DOHH2 (cell line): ENCODE measurements at regions not wholly inside any gene's neighbourhood (a gene's known extent, or its start where the extent isn't known, plus 50 kb on each side); places are given as distances from the start of the nearest gene placed in this dataset.

Experiments
- H3F3A ChIP-seq: fragments of 200-600 bp; sonication (generic), shearing (Covaris generic); 2 replicates; pipeline ENCODE4 v1.6.0; 2016; ENCODE audit warnings: antibody characterized with exemption, mild to moderate bottlenecking; ENCODE audit not compliant: control insufficient read depth, insufficient read depth
- H3K27ac ChIP-seq: fragments of 200-600 bp; sonication (generic); 2 replicates; pipeline ENCODE4 v1.5.1; 2014; ENCODE audit warnings: low read depth, mild to moderate bottlenecking, low read length, moderate library complexity
- H3K27me3 ChIP-seq: fragments of 200-600 bp; sonication (generic); 2 replicates; pipeline ENCODE4 v1.6.1; 2014; ENCODE audit warnings: mild to moderate bottlenecking, low read length, mixed read lengths; ENCODE audit not compliant: control insufficient read depth
- H3K36me3 ChIP-seq: fragments of 200-600 bp; sonication (generic); 2 replicates; pipeline ENCODE4 v1.6.1; 2014; ENCODE audit warnings: mild to moderate bottlenecking, low read length, moderate library complexity, mixed read lengths; ENCODE audit not compliant: control insufficient read depth
- H3K4me1 ChIP-seq: fragments of 200-600 bp; sonication (generic); 2 replicates; pipeline ENCODE4 v1.6.1; 2014; ENCODE audit warnings: mild to moderate bottlenecking, low read length, mixed read lengths; ENCODE audit not compliant: control insufficient read depth
- H3K4me2 ChIP-seq: fragments of 200-600 bp; sonication (generic); 2 replicates; pipeline ENCODE4 v1.6.0; 2014; ENCODE audit warnings: mild to moderate bottlenecking, low read length, moderate library complexity
- H3K4me3 ChIP-seq: fragments of 200-600 bp; sonication (generic); 2 replicates; pipeline ENCODE4 v1.5.1; 2014; ENCODE audit warnings: mild to moderate bottlenecking, low read length, mixed read lengths
- H3K79me2 ChIP-seq: fragments of 200-600 bp; sonication (generic); 2 replicates; pipeline ENCODE4 v1.6.1; 2014; ENCODE audit warnings: mild to moderate bottlenecking, low read length, mixed read lengths; ENCODE audit not compliant: control insufficient read depth
- H3K9me2 ChIP-seq: fragments of 200-600 bp; sonication (generic); replicated peaks from 2 replicates; pipeline ENCODE4 v1.6.1; 2014; ENCODE audit warnings: mild to moderate bottlenecking, low read length, mixed read lengths; ENCODE audit not compliant: control insufficient read depth
- H3K9me3 ChIP-seq: fragments of 200-600 bp; sonication (generic); 2 replicates; pipeline ENCODE4 v1.6.1; 2014; ENCODE audit warnings: antibody characterized with exemption, low read length, mixed read lengths; ENCODE audit not compliant: control insufficient read depth, insufficient read depth
- H4K20me1 ChIP-seq: fragments of 200-600 bp; sonication (generic); 2 replicates; pipeline ENCODE4 v1.6.0; 2014; ENCODE audit warnings: low read depth, mild to moderate bottlenecking, antibody characterized with exemption, low read length, moderate library complexity; ENCODE audit not compliant: control insufficient read depth, insufficient read depth
- CTCF ChIP-seq: fragments of 200-600 bp; sonication (generic); IDR thresholded peaks from one replicate; pipeline ENCODE4 v1.5.1; 2014; ENCODE audit warnings: antibody characterized with exemption, mild to moderate bottlenecking, low read depth, low read length; ENCODE audit not compliant: poor library complexity, severe bottlenecking
- EZH2phosphoT487 ChIP-seq: fragments of 200-600 bp; sonication (generic); IDR thresholded peaks from 2 replicates; pipeline ENCODE4 v1.6.1; 2017; ENCODE audit warnings: borderline replicate concordance, mild to moderate bottlenecking, antibody characterized with exemption, low read length, moderate library complexity, mixed read lengths

- Histone ChIP-seq H3K4me3 (no peak overlapping the region), H3K9me3 (no peaks in the 10 kb centered on the region), H3K79me2 (no peaks in the 10 kb centered on the region), H3K4me1 (no peaks in the 10 kb centered on the region), H3K4me2 (no peak overlapping the region), H3K9me2 (no peaks in the 10 kb centered on the region), H3K27ac (no peak overlapping the region), H4K20me1 (no peaks in the 10 kb centered on the region), H3K36me3 (no peaks in the 10 kb centered on the region), H3F3A (no peaks in the 10 kb centered on the region), H3K27me3 (peaks cover 7% of the 10 kb centered on the region)
- no peak for TF ChIP-seq CTCF
- TF ChIP-seq EZH2phosphoT487, result no peak
These were observed 156.1 kb downstream of the LARP7 start for GRCh38 chr4:112793033-112793432.

- Histone ChIP-seq H3K36me3 (no peaks in the 10 kb centered on the region), H3K27me3 (no peaks in the 10 kb centered on the region), H3F3A (no peaks in the 10 kb centered on the region), H3K9me3 (no peaks in the 10 kb centered on the region), H3K4me1 (no peaks in the 10 kb centered on the region), H4K20me1 (no peaks in the 10 kb centered on the region), H3K4me3 (no peak overlapping the region), H3K27ac (no peak overlapping the region), H3K9me2 (no peaks in the 10 kb centered on the region), H3K4me2 (no peak overlapping the region), H3K79me2 (no peaks in the 10 kb centered on the region)
- TF ChIP-seq CTCF (no peak), EZH2phosphoT487 (no peak)
These were observed 163.1 kb downstream of the LARP7 start for GRCh38 chr4:112800001-112800400.

- Histone ChIP-seq H3K9me3 (no peaks in the 10 kb centered on the region), H3K4me2 (no peak overlapping the region), H4K20me1 (no peaks in the 10 kb centered on the region), H3K4me1 (no peaks in the 10 kb centered on the region), H3K27me3 (no peaks in the 10 kb centered on the region), H3F3A (no peaks in the 10 kb centered on the region), H3K79me2 (no peaks in the 10 kb centered on the region), H3K27ac (no peak overlapping the region), H3K9me2 (no peaks in the 10 kb centered on the region), H3K36me3 (no peaks in the 10 kb centered on the region), H3K4me3 (no peak overlapping the region)
- no peak for TF ChIP-seq EZH2phosphoT487
- no peak for TF ChIP-seq CTCF
These were observed 164.4 kb downstream of the LARP7 start for GRCh38 chr4:112801341-112801740.

GRCh38 chr4:112802780-112803179, 165.8 kb downstream of the LARP7 start:
- peaks cover under 1% of the 10 kb centered on the region; the same call in 1 of the 2 replicates for H3K4me1 ChIP-seq
- no peak overlapping the region for H3K4me2 ChIP-seq
- no peaks in the 10 kb centered on the region for H3K79me2 ChIP-seq
- no peaks in the 10 kb centered on the region for H3K27me3 ChIP-seq
- H3K4me3 ChIP-seq, result no peak overlapping the region
- no peaks in the 10 kb centered on the region for H3K36me3 ChIP-seq
- no peaks in the 10 kb centered on the region for H3K9me3 ChIP-seq
- no peak for TF ChIP-seq CTCF
- no peak for TF ChIP-seq EZH2phosphoT487
- H3K9me2 ChIP-seq, result no peaks in the 10 kb centered on the region
- no peaks in the 10 kb centered on the region for H3F3A ChIP-seq
- no peaks in the 10 kb centered on the region for H4K20me1 ChIP-seq
- H3K27ac ChIP-seq, result no peak overlapping the region
